Esophagus mucosa (tissue), 1 donor: ENCODE measurements at regions not wholly inside any gene's neighbourhood (a gene's known extent, or its start where the extent isn't known, plus 50 kb on each side); places are given as distances from the start of the nearest gene placed in this dataset.

Source experiments
- ATAC-seq: fragments of 200-7000 bp; cut with Tn5 transposase; one replicate; pipeline ENCODE4 v1.9.1; 2020
- donor health status: DM: yes; HTN: yes; CAD: no.

DNA sequence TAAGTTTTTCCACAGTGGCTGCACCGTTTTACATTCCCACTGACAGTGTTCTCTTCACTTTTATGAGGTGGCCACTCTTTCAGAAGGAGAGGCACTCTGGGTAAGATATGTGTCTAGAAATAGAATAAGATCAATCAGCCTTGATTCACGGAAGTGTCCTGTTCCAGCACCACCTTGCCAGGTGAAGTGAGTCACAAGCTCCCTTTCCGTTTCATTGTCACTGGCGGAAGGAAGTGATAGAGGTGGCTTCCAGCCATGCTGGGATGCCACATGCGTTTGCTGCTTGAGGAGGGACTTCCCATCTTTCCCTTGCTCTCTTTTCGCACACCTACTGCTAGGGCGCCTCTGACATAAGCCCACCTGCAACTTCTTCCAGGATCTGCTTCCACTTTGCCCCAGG lies 217.1 kb downstream of the PIK3R1 start:
- peak; percentile 35 for ATAC-seq

DNA sequence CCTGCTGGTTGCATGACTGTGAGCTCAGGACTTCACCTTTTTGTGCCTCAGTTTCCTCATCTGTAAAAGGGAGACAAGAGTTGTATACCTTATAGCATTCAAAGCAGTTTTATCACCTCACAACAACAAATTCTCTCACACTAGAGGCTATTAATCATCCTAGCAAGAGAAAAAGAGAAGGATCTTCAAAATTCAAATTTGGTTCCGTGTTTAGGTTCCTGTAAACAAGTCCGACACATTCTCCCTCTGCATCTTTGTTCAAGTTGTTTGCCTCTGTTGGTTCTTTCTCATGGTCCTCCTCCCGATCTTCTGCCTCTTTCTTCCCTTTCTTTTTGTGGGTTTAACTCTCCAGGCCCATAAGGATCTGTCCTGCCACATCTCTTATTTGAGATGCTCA lies 218.0 kb downstream of the PIK3R1 start:
- ATAC-seq = no peak

- ATAC-seq = peak; percentile 99
Measured at GRCh38 chr5:68433923-68434879, 218.6 kb downstream of the PIK3R1 start.

DNA sequence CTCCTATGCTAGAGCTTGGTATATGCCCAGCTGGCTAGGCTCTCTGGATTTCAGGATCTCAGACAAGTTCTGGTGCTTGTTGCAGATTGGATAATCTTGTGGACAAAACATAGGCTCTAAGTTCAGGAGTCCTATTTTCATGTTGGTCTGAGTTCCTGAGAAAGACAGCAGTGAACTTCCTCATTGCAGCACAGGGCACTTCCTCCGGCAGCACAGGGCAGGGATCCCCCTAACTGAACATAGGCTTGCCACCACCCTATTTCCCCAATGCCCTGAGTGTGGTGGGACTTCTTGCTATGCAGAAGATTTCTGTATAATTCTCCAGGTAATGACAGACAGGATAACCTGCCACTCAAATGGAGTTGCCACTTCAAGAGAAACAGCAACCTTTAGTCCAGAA lies 220.1 kb downstream of the PIK3R1 start:
- ATAC-seq = no peak

DNA sequence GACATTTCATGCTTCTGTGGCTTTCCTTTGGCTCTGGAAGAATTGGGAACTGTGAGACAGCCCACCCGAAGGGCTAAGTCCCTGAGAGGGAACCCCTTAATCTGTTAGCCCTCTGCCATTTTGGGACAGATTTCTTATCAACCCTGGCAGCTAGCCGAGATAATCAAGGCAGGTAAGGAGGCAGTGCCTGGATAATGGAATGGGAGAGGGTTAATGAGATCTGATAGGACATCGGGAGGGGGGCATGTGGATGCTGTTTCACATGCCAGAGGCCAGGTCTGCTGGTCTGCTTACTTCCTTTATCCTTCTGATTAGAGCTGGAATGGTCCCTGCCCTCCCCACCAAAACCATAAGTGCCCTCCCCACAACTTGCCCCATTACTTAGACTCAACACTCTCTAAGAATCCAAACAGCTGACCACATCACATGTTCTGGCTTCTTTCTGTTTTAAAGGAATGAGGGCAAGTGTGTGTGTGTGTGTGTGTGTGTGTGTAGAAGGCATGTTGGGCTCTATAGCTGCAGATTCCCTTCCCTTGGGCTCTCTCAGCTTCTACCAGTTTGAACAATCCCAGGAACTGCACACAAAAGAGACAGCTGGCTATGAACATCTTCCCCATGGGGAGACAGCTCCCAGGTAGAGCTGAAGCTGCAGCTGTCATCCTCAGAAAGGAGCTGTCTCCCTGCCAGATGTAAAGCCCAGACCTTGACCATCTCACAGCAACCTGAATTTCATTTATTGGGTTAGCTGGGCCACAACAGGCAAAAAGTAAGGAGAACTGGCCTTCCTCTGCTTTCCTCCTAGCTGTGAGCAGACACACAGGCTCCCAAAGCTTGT lies 221.3 kb downstream of the PIK3R1 start:
- ATAC-seq = no peak

DNA sequence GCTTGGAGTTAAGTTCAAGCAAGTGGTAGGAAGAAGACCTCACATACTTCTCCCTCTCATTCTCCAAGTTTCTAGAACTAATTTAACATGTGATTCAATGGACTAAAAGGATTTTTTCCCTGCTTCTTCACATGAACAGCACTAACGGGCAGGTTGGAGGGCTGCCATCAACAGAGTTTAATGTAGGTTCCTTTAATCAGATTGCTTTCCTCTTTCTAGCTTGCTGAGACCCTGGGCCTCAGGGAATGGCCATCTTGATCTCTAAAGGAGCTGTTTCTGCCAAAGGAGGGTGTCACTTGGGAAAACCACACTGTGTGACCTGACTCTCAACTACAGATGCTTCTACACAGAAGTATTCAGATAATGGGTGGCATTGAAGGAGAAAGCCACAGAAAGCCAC lies 223.3 kb downstream of the PIK3R1 start:
- no peak for ATAC-seq

DNA sequence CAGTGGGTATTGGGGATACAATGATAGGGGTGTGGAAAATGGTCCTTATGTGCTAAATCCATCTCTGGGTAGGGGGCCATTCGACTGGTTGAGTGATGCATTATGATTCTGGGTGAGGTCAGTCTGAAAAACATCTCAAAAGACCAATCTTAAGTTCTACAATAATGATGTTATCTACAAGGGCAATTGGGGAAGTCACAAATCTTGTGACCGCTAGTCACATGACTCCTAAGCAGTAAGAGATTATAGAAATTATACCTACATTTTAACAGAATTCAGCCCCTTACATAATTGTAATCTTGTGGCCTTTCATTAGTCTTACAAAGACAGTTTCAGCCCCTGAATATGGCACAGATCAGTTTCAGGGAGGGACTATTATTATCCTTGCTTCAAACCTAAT lies 224.7 kb downstream of the PIK3R1 start:
- ATAC-seq = no peak

DNA sequence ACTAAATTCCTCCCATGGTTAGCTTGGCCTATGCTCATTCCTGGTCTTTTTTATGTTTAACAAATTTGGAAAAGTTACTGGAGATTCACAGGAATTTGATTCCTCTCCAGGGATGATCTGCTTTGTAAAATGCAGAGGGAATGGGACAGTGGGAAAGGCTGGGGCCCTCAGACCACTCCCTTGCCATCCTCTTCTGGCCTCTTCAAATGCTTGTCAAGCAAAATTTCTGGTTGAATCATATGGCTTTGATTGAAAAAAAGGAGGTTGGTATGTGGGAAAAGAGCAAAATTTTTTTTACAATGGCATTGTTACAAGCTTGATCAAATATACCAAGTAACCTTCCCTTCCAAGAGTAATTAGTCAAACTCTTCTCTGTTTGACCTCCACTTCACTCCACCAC lies 225.1 kb downstream of the PIK3R1 start:
- ATAC-seq = no peak

DNA sequence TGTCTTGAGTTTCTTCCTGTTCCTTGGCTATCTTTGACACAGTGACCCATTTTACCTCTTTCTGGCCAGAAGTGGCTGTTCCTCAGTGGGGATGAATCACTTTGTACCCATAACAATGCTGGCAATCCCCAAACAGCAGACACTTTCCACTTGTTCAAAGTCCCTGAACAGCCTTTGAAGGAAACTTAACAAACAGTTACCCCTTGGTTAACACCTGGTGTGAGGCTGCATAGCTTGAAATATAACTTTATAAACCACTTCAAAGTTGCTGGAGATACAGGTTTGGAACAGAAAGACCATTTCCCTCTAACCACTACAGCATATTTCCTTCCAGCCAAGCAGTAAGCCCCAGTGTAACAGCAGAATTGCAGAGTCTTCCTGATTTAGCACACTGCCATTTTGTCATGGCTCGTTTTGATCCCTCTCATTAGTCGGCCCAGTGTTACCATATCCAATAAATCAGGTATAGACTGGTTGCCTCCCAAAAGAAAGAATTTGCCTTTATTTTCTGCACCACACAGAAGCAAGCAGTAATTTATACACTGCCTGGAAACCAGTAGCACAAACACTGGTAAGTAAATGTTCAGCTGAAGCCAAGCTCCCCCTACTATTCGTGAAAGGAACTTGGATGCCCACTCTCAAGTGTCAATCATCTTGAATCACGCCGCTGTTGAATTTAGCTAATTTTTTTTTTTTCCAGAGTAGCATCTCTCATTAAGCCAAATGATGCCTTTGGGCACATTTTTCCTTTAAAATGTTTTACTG lies 225.9 kb downstream of the PIK3R1 start:
- no peak for ATAC-seq

GRCh38 chr5:68443091-68443490 lies 227.5 kb downstream of the PIK3R1 start:
- ATAC-seq = no peak

- peak; percentile 60 for ATAC-seq
Measured at GRCh38 chr5:68444048-68444447, 228.5 kb downstream of the PIK3R1 start.

- no peak for ATAC-seq
Measured at GRCh38 chr5:68444833-68445232, 229.3 kb downstream of the PIK3R1 start.

GRCh38 chr5:68445257-68446069 lies 229.9 kb downstream of the PIK3R1 start:
- no peak for ATAC-seq

DNA sequence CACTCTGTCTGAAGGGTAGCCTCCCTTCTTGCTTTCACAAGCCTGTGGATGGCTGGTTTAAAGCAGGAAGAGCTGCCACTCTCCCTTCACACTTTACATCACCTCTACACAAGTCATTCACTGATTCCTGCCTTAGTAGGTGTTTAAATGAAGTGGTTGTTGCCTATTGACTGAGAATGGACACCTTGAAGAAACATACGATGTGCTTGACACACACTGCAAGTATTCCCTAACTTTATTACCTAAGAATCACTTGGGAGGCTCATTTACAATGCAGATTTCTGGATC lies 230.5 kb downstream of the PIK3R1 start:
- ATAC-seq = no peak

- no peak for ATAC-seq
Measured at GRCh38 chr5:68446487-68446894, 230.9 kb downstream of the PIK3R1 start.

DNA sequence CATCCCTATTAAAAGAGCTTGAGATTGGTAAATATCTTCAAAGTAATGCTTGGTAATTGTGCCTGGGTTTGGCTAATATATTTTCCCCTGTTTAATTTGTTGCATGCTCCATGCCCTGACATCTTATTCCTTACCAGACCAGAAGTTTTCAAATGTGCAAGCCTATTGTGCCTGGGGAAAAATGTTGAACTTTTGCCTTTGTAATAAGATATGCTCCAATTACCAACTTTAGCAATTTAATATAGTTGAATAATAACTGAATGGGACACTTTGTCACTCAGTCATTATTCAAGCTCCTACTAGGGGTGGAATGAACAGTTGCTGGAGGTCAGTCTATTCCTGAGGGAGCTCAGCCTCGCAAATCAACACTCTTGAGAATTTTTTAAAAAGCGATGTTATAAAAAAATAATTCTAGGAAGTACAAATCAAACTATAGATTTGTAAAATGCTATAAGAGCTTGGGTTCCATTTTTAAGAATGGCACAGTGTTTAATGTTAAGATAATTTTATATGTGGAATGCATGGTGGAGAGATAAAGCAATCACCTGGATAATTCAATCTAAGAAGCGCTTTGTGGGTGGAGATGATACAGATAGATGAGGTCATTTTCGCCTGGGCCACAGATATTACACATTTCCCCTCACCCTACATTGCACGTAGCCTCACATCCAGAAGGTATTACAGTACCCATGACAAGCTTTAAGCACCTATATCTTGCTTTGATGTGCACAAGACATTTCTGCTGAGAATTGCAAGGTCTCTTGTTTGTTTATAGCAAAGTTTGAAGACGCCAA lies 231.8 kb downstream of the PIK3R1 start:
- ATAC-seq = no peak

- ATAC-seq = peak; percentile 41
Measured at GRCh38 chr5:68449380-68449779, 233.8 kb downstream of the PIK3R1 start.

DNA sequence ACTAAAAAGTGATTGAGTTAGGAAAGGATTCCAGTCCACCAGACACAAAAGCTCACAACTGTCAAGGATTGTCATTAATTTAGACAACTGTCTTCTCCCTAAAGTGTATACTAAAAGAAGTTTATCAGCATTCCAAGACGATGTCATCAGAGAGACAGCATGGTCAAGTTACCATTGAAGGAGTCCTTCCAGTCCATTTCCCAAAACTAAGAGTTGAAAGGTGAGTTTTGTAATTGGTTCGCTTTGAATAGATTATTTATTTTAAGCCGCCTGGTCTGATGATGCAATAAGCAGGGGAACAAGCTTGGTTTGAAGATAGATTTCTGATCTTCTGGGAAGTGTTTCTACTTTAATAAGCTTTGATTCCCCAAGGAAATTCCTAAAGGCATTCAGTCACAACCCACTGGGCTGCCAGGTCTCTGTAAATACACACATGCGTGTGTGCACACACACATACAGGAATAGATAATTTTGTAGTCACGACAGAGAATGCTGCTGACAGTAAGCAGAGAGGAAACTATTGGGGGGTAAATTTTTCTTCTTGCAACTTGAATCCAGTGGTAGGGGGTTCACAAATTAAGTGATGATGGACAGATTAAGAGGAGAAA lies 234.8 kb downstream of the PIK3R1 start:
- peak; percentile 67 for ATAC-seq

- no peak for ATAC-seq
Measured at GRCh38 chr5:68452286-68452685, 236.7 kb downstream of the PIK3R1 start.

- no peak for ATAC-seq
Measured at GRCh38 chr5:68454172-68454571, 238.6 kb downstream of the PIK3R1 start.

GRCh38 chr5:68454766-68455165 lies 239.2 kb downstream of the PIK3R1 start:
- no peak for ATAC-seq
